ENCODE measurements at regions not wholly inside any gene's neighbourhood (a gene's known extent, or its start where the extent isn't known, plus 50 kb on each side); places are given as distances from the start of the nearest gene placed in this dataset.

DNA sequence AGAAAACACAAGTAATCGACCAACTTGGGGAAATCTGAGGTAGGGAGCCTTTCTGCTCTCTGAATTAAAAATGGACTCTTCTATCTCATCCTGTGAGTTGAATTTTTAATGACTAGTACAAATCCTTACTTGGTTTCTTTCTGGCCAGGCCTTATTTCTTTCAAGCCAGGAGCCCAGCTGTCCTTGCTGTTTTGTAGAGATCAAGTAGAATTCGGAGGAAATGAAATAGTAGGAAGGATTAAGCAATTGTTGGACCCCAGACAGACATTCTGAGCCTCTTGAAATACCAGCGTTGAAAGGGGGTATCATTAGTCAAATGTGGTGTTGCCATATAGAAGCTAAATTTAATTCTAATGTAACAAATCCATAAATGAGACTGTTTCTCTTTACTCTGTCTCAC is 53.7 kb upstream of the SMIM15 start:
- intact Hi-C loops (cut with micrococcal nuclease) = no loop called here
- H4K20me1 ChIP-seq (ENCODE audit: insufficient read depth, low read length) = no peaks in the 10 kb centered on the region
- no peak for DNase-seq
- no peaks in the 10 kb centered on the region for H3K79me2 ChIP-seq (ENCODE audit: insufficient read depth, low read length)
- H3K36me3 ChIP-seq (replicated peaks in 1 of 2; ENCODE audit: control insufficient read depth in 1 of 2, insufficient read depth in 2 of 2, low read length in 2 of 2) = no peaks in the 10 kb centered on the region
- no peak overlapping the region for H3K27ac Mint-ChIP-seq
- H3K4me3 ChIP-seq (replicated peaks in 1 of 3; ENCODE audit: low read depth in 2 of 3, low read length in 3 of 3) = no peak overlapping the region
- no peaks in the 10 kb centered on the region for H3K4me1 ChIP-seq (ENCODE audit: control insufficient read depth in 1 of 2, insufficient read depth in 2 of 2, low read length in 2 of 2)
- no peaks in the 10 kb centered on the region for H3K27me3 ChIP-seq (ENCODE audit: control insufficient read depth in 2 of 2, insufficient read depth in 2 of 2, low read length in 2 of 2)
- WGBS (ENCODE audit: insufficient coverage) = 63% methylated on average over 1 of the region's 3 CpGs
- H3K27ac ChIP-seq (ENCODE audit: low read depth in 1 of 2, low read length in 2 of 2) = no peak overlapping the region
- peaks cover 0 to 2% (median 0%) of the 10 kb centered on the region in 3 donors for H3K27me3 Mint-ChIP-seq (ENCODE audit: low read depth in 3 of 3)
- no peak overlapping the region for H3K4me3 Mint-ChIP-seq
- no peak overlapping the region for H3K9ac ChIP-seq (ENCODE audit: insufficient read depth, low read length, poor library complexity, severe bottlenecking)
- H3K36me3 Mint-ChIP-seq = no peaks in the 10 kb centered on the region
- TF ChIP-seq, protein P1, sequence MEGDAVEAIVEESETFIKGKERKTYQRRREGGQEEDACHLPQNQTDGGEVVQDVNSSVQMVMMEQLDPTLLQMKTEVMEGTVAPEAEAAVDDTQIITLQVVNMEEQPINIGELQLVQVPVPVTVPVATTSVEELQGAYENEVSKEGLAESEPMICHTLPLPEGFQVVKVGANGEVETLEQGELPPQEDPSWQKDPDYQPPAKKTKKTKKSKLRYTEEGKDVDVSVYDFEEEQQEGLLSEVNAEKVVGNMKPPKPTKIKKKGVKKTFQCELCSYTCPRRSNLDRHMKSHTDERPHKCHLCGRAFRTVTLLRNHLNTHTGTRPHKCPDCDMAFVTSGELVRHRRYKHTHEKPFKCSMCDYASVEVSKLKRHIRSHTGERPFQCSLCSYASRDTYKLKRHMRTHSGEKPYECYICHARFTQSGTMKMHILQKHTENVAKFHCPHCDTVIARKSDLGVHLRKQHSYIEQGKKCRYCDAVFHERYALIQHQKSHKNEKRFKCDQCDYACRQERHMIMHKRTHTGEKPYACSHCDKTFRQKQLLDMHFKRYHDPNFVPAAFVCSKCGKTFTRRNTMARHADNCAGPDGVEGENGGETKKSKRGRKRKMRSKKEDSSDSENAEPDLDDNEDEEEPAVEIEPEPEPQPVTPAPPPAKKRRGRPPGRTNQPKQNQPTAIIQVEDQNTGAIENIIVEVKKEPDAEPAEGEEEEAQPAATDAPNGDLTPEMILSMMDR (IDR thresholded peaks at IDR 0.05) = no peak
- H2AFZ ChIP-seq (ENCODE audit: insufficient read depth, low read depth, low read length, poor library complexity, severe bottlenecking) = no peak overlapping the region
- no peak overlapping the region for H3K4me2 ChIP-seq (replicated peaks; ENCODE audit: extremely low read depth, low read length, poor library complexity, severe bottlenecking)
- H3K9me3 ChIP-seq (replicated peaks in 1 of 2; ENCODE audit: control insufficient read depth in 1 of 2, insufficient read depth in 1 of 2, low read length in 2 of 2) = no peaks in the 10 kb centered on the region
- H3K4me1 Mint-ChIP-seq = peaks cover 7% of the 10 kb centered on the region
- peaks cover 2 to 6% (median 3%) of the 10 kb centered on the region in 7 donors for H3K9me3 Mint-ChIP-seq

DNA sequence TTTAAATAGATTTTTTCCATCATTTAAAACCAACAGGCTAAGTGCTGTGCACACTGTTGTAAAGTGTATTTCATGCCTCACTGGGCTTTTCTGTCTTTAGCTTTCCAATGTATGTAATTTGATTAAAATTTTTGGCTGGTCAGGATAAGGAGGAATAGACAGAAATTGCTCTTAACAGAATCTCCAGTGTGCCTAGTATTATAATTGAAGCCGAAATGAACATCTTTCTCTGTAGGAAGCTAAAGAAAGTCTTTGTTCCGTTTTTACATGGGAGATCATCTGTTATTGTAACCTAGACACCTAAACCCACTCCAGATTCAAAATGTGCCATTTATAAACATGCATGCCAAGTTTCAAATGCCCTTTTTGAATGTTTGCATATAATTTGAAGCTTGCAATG is 54.5 kb upstream of the SMIM15 start:
- H3K36me3 ChIP-seq (replicated peaks in 1 of 2; ENCODE audit: control insufficient read depth in 1 of 2, insufficient read depth in 2 of 2, low read length in 2 of 2) = no peaks in the 10 kb centered on the region
- Mint-ChIP-seq H3K36me3 (no peaks in the 10 kb centered on the region), H3K27me3 (ENCODE audit: low read depth in 3 of 3) (peaks cover 0 to 2% (median 0%) of the 10 kb centered on the region in 3 donors), H3K27ac (no peak overlapping the region), H3K4me1 (peaks cover 7% of the 10 kb centered on the region), H3K9me3 (peaks cover 2 to 7% (median 3%) of the 10 kb centered on the region in 7 donors), H3K4me3 (no peak overlapping the region)
- no peak overlapping the region for H3K4me3 ChIP-seq (replicated peaks in 1 of 3; ENCODE audit: low read depth in 2 of 3, low read length in 3 of 3)
- DNase-seq = no peak
- H3K9me3 ChIP-seq (replicated peaks in 1 of 2; ENCODE audit: control insufficient read depth in 1 of 2, insufficient read depth in 1 of 2, low read length in 2 of 2) = no peaks in the 10 kb centered on the region
- no peak overlapping the region for H2AFZ ChIP-seq (ENCODE audit: insufficient read depth, low read depth, low read length, poor library complexity, severe bottlenecking)
- H3K27me3 ChIP-seq (ENCODE audit: control insufficient read depth in 2 of 2, insufficient read depth in 2 of 2, low read length in 2 of 2) = no peaks in the 10 kb centered on the region
- H4K20me1 ChIP-seq (ENCODE audit: insufficient read depth, low read length) = no peaks in the 10 kb centered on the region
- no CpG with 5 or more reads among the region's 2 CpGs for WGBS (ENCODE audit: insufficient coverage)
- H3K79me2 ChIP-seq (ENCODE audit: insufficient read depth, low read length) = no peaks in the 10 kb centered on the region
- TF ChIP-seq, protein P1 (IDR thresholded peaks at IDR 0.05) = no peak
- no peak overlapping the region for H3K9ac ChIP-seq (ENCODE audit: insufficient read depth, low read length, poor library complexity, severe bottlenecking)
- no peaks in the 10 kb centered on the region for H3K4me1 ChIP-seq (ENCODE audit: control insufficient read depth in 1 of 2, insufficient read depth in 2 of 2, low read length in 2 of 2)
- H3K27ac ChIP-seq (ENCODE audit: low read depth in 1 of 2, low read length in 2 of 2) = no peak overlapping the region
- intact Hi-C loops (cut with micrococcal nuclease) = no loop called here
- no peak overlapping the region for H3K4me2 ChIP-seq (replicated peaks; ENCODE audit: extremely low read depth, low read length, poor library complexity, severe bottlenecking)

All from CD14-positive monocyte (primary cell).